Spleen (tissue), 11 donors: ENCODE measurements at regions not wholly inside any gene's neighbourhood (a gene's known extent, or its start where the extent isn't known, plus 50 kb on each side); places are given as distances from the start of the nearest gene placed in this dataset.

ENCODE experiments used
- DNase-seq: peaks from one replicate; pipeline ENCODE4 v3.0.0-alpha.2; 2020
- H3K27ac ChIP-seq, 8 donors: fragments of 200-600 bp; sonication (generic) in 7 of 8; 1 replicate in 4 of 8; 2 replicates in 4 of 8; pipeline versions ENCODE4 v1.5.0 to v1.8.0; 2016 to 2021; ENCODE audit warnings: inconsistent platforms in 4 of 8, mild to moderate bottlenecking in 4 of 8, moderate library complexity in 1 of 8
- H3K27me3 ChIP-seq, 7 donors: fragments of 200-600 bp; sonication (generic) in 6 of 7; replicated peaks in 1 of 7; 1 replicate in 4 of 7; 2 replicates in 3 of 7; pipeline versions ENCODE4 v1.5.0 to v1.8.0; 2016 to 2021; ENCODE audit warnings: inconsistent platforms in 3 of 7, mild to moderate bottlenecking in 1 of 7
- H3K36me3 ChIP-seq, 6 donors: fragments of 200-600 bp; sonication (generic) in 5 of 6; 1 replicate in 4 of 6; 2 replicates in 2 of 6; pipeline versions ENCODE4 v1.5.0 to v1.8.0; 2016 to 2021; ENCODE audit warnings: inconsistent platforms in 2 of 6
- H3K4me1 ChIP-seq, 6 donors: fragments of 200-600 bp; sonication (generic) in 5 of 6; 1 replicate in 3 of 6; 2 replicates in 3 of 6; pipeline versions ENCODE4 v1.5.0 to v1.8.0; 2016 to 2021; ENCODE audit warnings: inconsistent platforms in 3 of 6
- H3K4me3 ChIP-seq, 8 donors: fragments of 200-600 bp; sonication (generic) in 7 of 8; 1 replicate in 4 of 8; 2 replicates in 4 of 8; pipeline versions ENCODE4 v1.5.0 to v1.8.0; 2016 to 2021; ENCODE audit warnings: inconsistent platforms in 4 of 8, mild to moderate bottlenecking in 4 of 8, moderate library complexity in 2 of 8
- H3K9me3 ChIP-seq, 8 donors: fragments of 200-600 bp; sonication (generic) in 7 of 8; 1 replicate in 4 of 8; 2 replicates in 4 of 8; pipeline versions ENCODE4 v1.5.0 to v1.8.0; 2016 to 2021; ENCODE audit warnings: inconsistent platforms in 4 of 8
- CTCF ChIP-seq, 11 experiments: fragments of 200-600 bp in 7 of 11; fragments of 450-650 bp in 4 of 11; sonication (generic) in 4 of 11; IDR thresholded peaks in 8 of 11; conservative IDR thresholded peaks in 3 of 11; 1 replicate in 7 of 11; 2 replicates in 4 of 11; pipeline versions ENCODE4 v1.4.0 to v1.8.0; 2016 to 2021; ENCODE audit warnings: antibody characterized with exemption in 11 of 11, inconsistent platforms in 4 of 11, mild to moderate bottlenecking in 1 of 11
- POLR2A ChIP-seq, 3 donors: fragments of 450-650 bp; IDR thresholded peaks; one replicate each; pipeline ENCODE4 v1.5.1; 2017; ENCODE audit warnings: antibody characterized with exemption in 3 of 3, mild to moderate bottlenecking in 1 of 3
- POLR2AphosphoS5 ChIP-seq, 3 donors: sonication (generic); formaldehyde crosslinking; IDR thresholded peaks; one replicate each; pipeline ENCODE4 v1.5.1; 2017; ENCODE audit warnings: antibody characterized with exemption in 3 of 3
- WGBS, 5 donors: extraction: QIAGEN DNeasy Blood & Tissue Kit in 3 of 5; methylation state at CpG; one replicate each; pipeline versions ENCODE4 v1.1.5 to v1.1.7; 2013 to 2018; 5-methylcytosine and 5-hydroxymethylcytosine counted together
- intact Hi-C: fragments of 100-400 bp; cut with DNase I; formaldehyde crosslinking; loops from one replicate; pipeline ENCODE4 v1.15.0; 2023; ENCODE audit warnings: low total_unique reads
- donor health status: healthy with polysubstance abuse.
- donor health status: DM: no; HTN: no; CAD: no; lungs with moderate emphysema.
- donor health status: DM: no; HTN: no; CAD: no.
- donor health status: Bipolar disorder and iron deficiency.
- donor health status: healthy.
- donor health status: DM: no; HTN: no; CAD: no.
- donor health status: DM: yes; HTN: yes; CAD: no.

- DNase-seq: no peak
- Histone ChIP-seq H3K36me3 (no peaks in the 10 kb centered on the region), H3K27me3 (no peaks in the 10 kb centered on the region), H3K9me3 (peaks cover 0 to 19% (median 4%) of the 10 kb centered on the region in 8 donors), H3K4me1 (no peaks in the 10 kb centered on the region), H3K27ac (no peak overlapping the region), H3K4me3 (no peak overlapping the region)
- no peak for TF ChIP-seq POLR2AphosphoS5 (IDR thresholded peaks at IDR 0.05)
- no peak for TF ChIP-seq POLR2A (IDR thresholded peaks at IDR 0.05)
- no peak for TF ChIP-seq CTCF (IDR thresholded peaks at IDR 0.05 in 8 of 11, conservative IDR thresholded peaks at IDR 0.05 in 3 of 11)
- intact Hi-C loops: no loop called here
- 65 to 80% (median 72%) methylated on average over 1 of the region's 1 CpG for WGBS, 5 donors
Measured at GRCh38 chr6:67237277-67237676, 1397.8 kb upstream of the ADGRB3 start.

GRCh38 chr6:67231092-67231491 lies 1404.0 kb upstream of the ADGRB3 start:
- H3K4me1 ChIP-seq: no peaks in the 10 kb centered on the region
- no peaks in the 10 kb centered on the region for H3K9me3 ChIP-seq
- no peak for TF ChIP-seq POLR2AphosphoS5 (IDR thresholded peaks at IDR 0.05)
- no peak for TF ChIP-seq POLR2A (IDR thresholded peaks at IDR 0.05)
- TF ChIP-seq CTCF (IDR thresholded peaks at IDR 0.05 in 8 of 11, conservative IDR thresholded peaks at IDR 0.05 in 3 of 11): no peak
- no peak for DNase-seq
- H3K27me3 ChIP-seq: no peaks in the 10 kb centered on the region
- WGBS, 5 donors: 82 to 96% (median 88%) methylated on average over 1 of the region's 1 CpG
- no peaks in the 10 kb centered on the region for H3K36me3 ChIP-seq
- intact Hi-C loops: no loop called here
- no peak overlapping the region for H3K27ac ChIP-seq
- no peak overlapping the region for H3K4me3 ChIP-seq

- intact Hi-C loops: no loop called here
- peaks cover 0 to 6% (median 0%) of the 10 kb centered on the region in 8 donors for H3K9me3 ChIP-seq
- no peak overlapping the region for H3K27ac ChIP-seq
- no peaks in the 10 kb centered on the region for H3K4me1 ChIP-seq
- no peaks in the 10 kb centered on the region for H3K36me3 ChIP-seq
- WGBS, 5 donors: 42 to 71% (median 58%) methylated on average over 1 of the region's 1 CpG
- H3K27me3 ChIP-seq: no peaks in the 10 kb centered on the region
- TF ChIP-seq POLR2A (IDR thresholded peaks at IDR 0.05): no peak
- no peak for DNase-seq
- no peak overlapping the region for H3K4me3 ChIP-seq
Measured at GRCh38 chr6:67224989-67225388, 1410.1 kb upstream of the ADGRB3 start.

GRCh38 chr6:67221226-67221625 lies 1413.9 kb upstream of the ADGRB3 start:
- no peak overlapping the region for H3K4me3 ChIP-seq
- intact Hi-C loops: no loop called here
- no peaks in the 10 kb centered on the region for H3K27me3 ChIP-seq
- H3K9me3 ChIP-seq: peaks cover 0 to 6% (median 0%) of the 10 kb centered on the region in 8 donors
- TF ChIP-seq CTCF (IDR thresholded peaks at IDR 0.05 in 8 of 11, conservative IDR thresholded peaks at IDR 0.05 in 3 of 11) (no peak), POLR2A (IDR thresholded peaks at IDR 0.05) (no peak), POLR2AphosphoS5 (IDR thresholded peaks at IDR 0.05) (no peak)
- no peaks in the 10 kb centered on the region for H3K36me3 ChIP-seq
- no peak for DNase-seq
- H3K27ac ChIP-seq: no peak overlapping the region
- no peaks in the 10 kb centered on the region for H3K4me1 ChIP-seq
- 80 to 96% (median 90%) methylated on average over 3 of the region's 3 CpGs for WGBS, 5 donors

GRCh38 chr6:67219346-67219745 lies 1415.7 kb upstream of the ADGRB3 start:
- Histone ChIP-seq H3K36me3 (no peaks in the 10 kb centered on the region), H3K9me3 (peaks cover 0 to 6% (median 0%) of the 10 kb centered on the region in 8 donors), H3K4me3 (no peak overlapping the region), H3K27me3 (no peaks in the 10 kb centered on the region), H3K4me1 (no peaks in the 10 kb centered on the region), H3K27ac (no peak overlapping the region)
- TF ChIP-seq POLR2AphosphoS5 (IDR thresholded peaks at IDR 0.05): no peak
- TF ChIP-seq POLR2A (IDR thresholded peaks at IDR 0.05): no peak
- no peak for TF ChIP-seq CTCF (IDR thresholded peaks at IDR 0.05 in 8 of 11, conservative IDR thresholded peaks at IDR 0.05 in 3 of 11)
- DNase-seq: no peak
- 84 to 94% (median 92%) methylated on average over 2 of the region's 2 CpGs for WGBS, 5 donors
- intact Hi-C loops: no loop called here
